ENCODE measurements at regions not wholly inside any gene's neighbourhood (a gene's known extent, or its start where the extent isn't known, plus 50 kb on each side); places are given as distances from the start of the nearest gene placed in this dataset.

GRCh38 chr1:163773396-163773795 is 451.6 kb downstream of the NUF2 start:
- no peak for DNase-seq (ENCODE audit: extremely low spot score)
- intact Hi-C loops (cut with DNase I) = no loop called here
- 96% methylated on average over 2 of the region's 2 CpGs for WGBS

DNA sequence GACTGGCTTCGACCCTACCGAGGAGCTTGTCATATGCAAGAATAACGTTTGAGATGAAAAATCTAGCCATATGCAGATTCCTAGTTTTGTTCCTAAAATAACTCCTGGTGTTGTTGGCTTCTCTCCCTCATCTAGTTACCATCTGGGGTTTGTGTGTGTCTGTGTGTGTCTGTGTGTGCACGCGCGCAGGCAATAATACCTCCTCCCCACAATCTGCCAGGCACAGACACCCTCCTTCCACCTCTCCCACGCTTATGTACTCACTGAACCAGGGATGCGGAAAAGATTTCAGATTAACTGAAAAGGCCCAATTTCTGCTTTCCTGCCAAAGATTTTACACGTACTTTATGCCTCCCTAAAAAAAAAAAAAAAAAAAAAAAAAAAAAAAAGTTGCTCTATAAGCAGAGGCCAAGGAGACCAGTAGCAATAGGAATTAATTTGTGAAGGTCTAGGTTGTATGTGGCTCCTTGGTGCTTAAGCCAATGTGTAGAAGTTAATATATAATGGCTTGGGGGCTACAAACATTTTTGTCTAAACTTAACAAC is 452.7 kb downstream of the NUF2 start:
- H3K27me3 ChIP-seq = no peaks in the 10 kb centered on the region
- no peak overlapping the region for H3K4me3 ChIP-seq
- 79% methylated on average over 9 of the region's 9 CpGs for WGBS
- intact Hi-C loops (cut with DNase I) = no loop called here
- no peak overlapping the region for H3K27ac ChIP-seq (replicated peaks in 1 of 4)
- H3K36me3 ChIP-seq = no peaks in the 10 kb centered on the region
- DNase-seq (ENCODE audit: extremely low spot score) = no peak
- H3K9me3 ChIP-seq = no peaks in the 10 kb centered on the region
- TF ChIP-seq EP300 (IDR thresholded peaks at IDR 0.05) = no peak
- TF ChIP-seq, protein P1, sequence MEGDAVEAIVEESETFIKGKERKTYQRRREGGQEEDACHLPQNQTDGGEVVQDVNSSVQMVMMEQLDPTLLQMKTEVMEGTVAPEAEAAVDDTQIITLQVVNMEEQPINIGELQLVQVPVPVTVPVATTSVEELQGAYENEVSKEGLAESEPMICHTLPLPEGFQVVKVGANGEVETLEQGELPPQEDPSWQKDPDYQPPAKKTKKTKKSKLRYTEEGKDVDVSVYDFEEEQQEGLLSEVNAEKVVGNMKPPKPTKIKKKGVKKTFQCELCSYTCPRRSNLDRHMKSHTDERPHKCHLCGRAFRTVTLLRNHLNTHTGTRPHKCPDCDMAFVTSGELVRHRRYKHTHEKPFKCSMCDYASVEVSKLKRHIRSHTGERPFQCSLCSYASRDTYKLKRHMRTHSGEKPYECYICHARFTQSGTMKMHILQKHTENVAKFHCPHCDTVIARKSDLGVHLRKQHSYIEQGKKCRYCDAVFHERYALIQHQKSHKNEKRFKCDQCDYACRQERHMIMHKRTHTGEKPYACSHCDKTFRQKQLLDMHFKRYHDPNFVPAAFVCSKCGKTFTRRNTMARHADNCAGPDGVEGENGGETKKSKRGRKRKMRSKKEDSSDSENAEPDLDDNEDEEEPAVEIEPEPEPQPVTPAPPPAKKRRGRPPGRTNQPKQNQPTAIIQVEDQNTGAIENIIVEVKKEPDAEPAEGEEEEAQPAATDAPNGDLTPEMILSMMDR (IDR thresholded peaks at IDR 0.05) = no peak
- TF ChIP-seq POLR2AphosphoS5 (IDR thresholded peaks at IDR 0.05) = no peak
- no peak for TF ChIP-seq POLR2A (IDR thresholded peaks at IDR 0.05; ENCODE audit: low read depth)
- no peaks in the 10 kb centered on the region for H3K4me1 ChIP-seq

More at GRCh38 chr1:163773396-163773795, 451.6 kb downstream of the NUF2 start:
- TF ChIP-seq POLR2A (IDR thresholded peaks at IDR 0.05; ENCODE audit: low read depth) = no peak
- no peak for TF ChIP-seq EP300 (IDR thresholded peaks at IDR 0.05)
- TF ChIP-seq, protein P1 (IDR thresholded peaks at IDR 0.05) = no peak
- TF ChIP-seq POLR2AphosphoS5 (IDR thresholded peaks at IDR 0.05) = no peak
- Histone ChIP-seq H3K4me1 (no peaks in the 10 kb centered on the region), H3K9me3 (no peaks in the 10 kb centered on the region), H3K36me3 (no peaks in the 10 kb centered on the region), H3K27me3 (no peaks in the 10 kb centered on the region), H3K27ac (replicated peaks in 1 of 4) (no peak overlapping the region), H3K4me3 (no peak overlapping the region)

DNA sequence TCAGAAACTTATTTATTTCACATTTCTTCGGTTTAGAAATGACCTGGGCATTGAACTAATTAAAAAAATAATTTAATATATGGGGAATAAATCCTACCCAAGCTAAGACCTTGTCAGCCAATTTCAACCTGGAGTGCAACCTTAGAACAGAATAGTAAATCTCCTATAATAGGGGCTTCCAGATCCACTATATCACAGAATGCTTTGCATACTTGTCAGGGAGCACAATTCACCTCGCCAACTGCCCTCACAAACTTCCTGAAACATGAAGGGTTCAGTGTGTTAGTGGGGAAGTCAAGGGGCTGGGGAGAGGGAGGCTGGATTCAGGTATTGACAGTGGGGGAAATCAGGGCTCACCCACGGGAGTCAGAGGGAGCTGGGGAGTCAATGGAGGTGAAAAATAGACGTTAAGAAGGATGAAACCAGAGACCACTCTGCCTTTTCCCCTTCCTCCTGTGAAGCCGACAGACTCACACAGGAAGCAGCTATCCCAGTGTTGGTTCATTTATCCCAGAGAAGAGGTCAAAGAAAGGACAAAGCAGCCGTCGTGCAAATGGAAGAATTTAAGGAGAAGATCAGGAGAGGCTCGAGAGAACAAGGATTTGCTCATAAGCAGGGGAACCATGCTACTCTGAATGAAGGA is 453.3 kb downstream of the NUF2 start:
- intact Hi-C loops (cut with DNase I) = no loop called here
- no peak for DNase-seq (ENCODE audit: extremely low spot score)
- WGBS = 43% methylated on average over 8 of the region's 8 CpGs
- H3K4me1 ChIP-seq = no peaks in the 10 kb centered on the region
- H3K27ac ChIP-seq (replicated peaks in 1 of 4) = no peak overlapping the region
- H3K36me3 ChIP-seq = no peaks in the 10 kb centered on the region
- no peak overlapping the region for H3K4me3 ChIP-seq
- H3K9me3 ChIP-seq = peaks cover 0 to under 1% (median 0%) of the 10 kb centered on the region in 4 donors
- no peaks in the 10 kb centered on the region for H3K27me3 ChIP-seq
- TF ChIP-seq POLR2A (IDR thresholded peaks at IDR 0.05; ENCODE audit: low read depth) = no peak
- TF ChIP-seq EP300 (IDR thresholded peaks at IDR 0.05) = no peak
- TF ChIP-seq, protein P1 (IDR thresholded peaks at IDR 0.05) = no peak
- no peak for TF ChIP-seq POLR2AphosphoS5 (IDR thresholded peaks at IDR 0.05)

DNA sequence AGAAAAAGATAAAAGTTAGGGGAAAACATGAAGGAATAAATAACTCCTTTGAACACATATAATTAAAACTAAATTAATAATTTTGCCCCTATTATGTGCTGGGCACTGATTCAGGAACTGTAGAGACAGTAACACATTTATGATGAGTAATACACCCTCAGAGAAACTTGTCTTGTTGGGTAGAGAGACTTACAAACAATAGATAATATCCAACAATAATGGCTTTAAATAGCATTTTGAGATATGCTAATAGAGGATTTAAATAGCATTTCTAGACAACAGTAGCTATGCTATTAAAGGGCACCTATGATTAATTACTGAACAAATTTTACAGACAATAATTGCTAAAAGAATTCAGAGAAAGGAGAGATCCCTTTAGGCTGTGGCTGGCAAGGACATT is 455.5 kb downstream of the NUF2 start:
- TF ChIP-seq POLR2AphosphoS5 (IDR thresholded peaks at IDR 0.05) = no peak
- no peak for TF ChIP-seq EP300 (IDR thresholded peaks at IDR 0.05)
- TF ChIP-seq, protein P1 (IDR thresholded peaks at IDR 0.05) = no peak
- no peak for TF ChIP-seq POLR2A (IDR thresholded peaks at IDR 0.05; ENCODE audit: low read depth)
- Histone ChIP-seq H3K36me3 (no peaks in the 10 kb centered on the region), H3K9me3 (peaks cover 0 to 17% (median 14%) of the 10 kb centered on the region in 4 donors), H3K27me3 (no peaks in the 10 kb centered on the region), H3K27ac (replicated peaks in 1 of 4) (no peak overlapping the region), H3K4me3 (no peak overlapping the region), H3K4me1 (no peaks in the 10 kb centered on the region)
- DNase-seq (ENCODE audit: extremely low spot score) = no peak
- intact Hi-C loops (cut with DNase I) = no loop called here

DNA sequence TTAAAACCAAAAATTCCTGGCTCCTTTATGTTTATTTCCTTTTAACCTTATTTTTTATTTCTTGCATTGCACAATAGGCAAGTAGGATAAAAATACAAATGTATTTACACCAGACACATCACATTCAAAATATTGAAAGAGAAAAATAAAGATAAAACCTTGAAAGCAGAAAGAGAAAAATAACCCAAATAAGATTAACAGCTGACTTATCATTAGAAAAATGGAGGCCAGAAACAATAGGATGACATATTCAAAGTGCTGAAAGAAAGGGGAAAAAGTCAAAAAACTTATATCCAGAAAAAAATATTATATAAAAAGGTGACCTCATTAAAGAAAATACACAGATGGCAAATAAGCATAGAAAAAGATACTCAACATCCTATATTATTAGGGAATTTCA is 459.4 kb downstream of the NUF2 start:
- Histone ChIP-seq H3K9me3 (peaks cover 0 to 17% (median 14%) of the 10 kb centered on the region in 4 donors), H3K4me1 (no peaks in the 10 kb centered on the region), H3K27me3 (no peaks in the 10 kb centered on the region), H3K27ac (replicated peaks in 1 of 4) (no peak overlapping the region), H3K4me3 (no peak overlapping the region), H3K36me3 (no peaks in the 10 kb centered on the region)
- no peak for TF ChIP-seq POLR2AphosphoS5 (IDR thresholded peaks at IDR 0.05)
- TF ChIP-seq, protein P1 (IDR thresholded peaks at IDR 0.05) = no peak
- no peak for TF ChIP-seq EP300 (IDR thresholded peaks at IDR 0.05)
- no peak for TF ChIP-seq POLR2A (IDR thresholded peaks at IDR 0.05; ENCODE audit: low read depth)
- DNase-seq (ENCODE audit: extremely low spot score) = no peak
- intact Hi-C loops (cut with DNase I) = no loop called here
